Astrocyte (in vitro differentiated cells and primary cell): ENCODE measurements at regions not wholly inside any gene's neighbourhood (a gene's known extent, or its start where the extent isn't known, plus 50 kb on each side); places are given as distances from the start of the nearest gene placed in this dataset.

Source experiments
- DNase-seq: peaks from one replicate; pipeline ENCODE4 v3.0.0-alpha.2; 2010; ENCODE audit warnings: low read depth
- FAIRE-seq: peaks from 2 replicates; lab custom pipeline; 2011; peaks lifted over from hg19 to GRCh38; lab: Jason Lieb, UNC
- H2AFZ ChIP-seq: 2 replicates; pipeline ENCODE4 v1.6.0; 2012; ENCODE audit warnings: low read depth, low read length, inconsistent platforms
- H3K27ac ChIP-seq: 2 replicates; pipeline ENCODE4 v1.5.1; 2011; ENCODE audit warnings: low read depth, low read length, inconsistent platforms
- H3K27me3 ChIP-seq: 2 replicates; pipeline ENCODE4 v1.6.0; 2011; ENCODE audit warnings: low read length, inconsistent platforms; ENCODE audit not compliant: insufficient read depth
- H3K36me3 ChIP-seq: 2 replicates; pipeline ENCODE4 v1.5.1; 2011; ENCODE audit warnings: low read length, inconsistent platforms; ENCODE audit not compliant: insufficient read depth
- H3K4me1 ChIP-seq: 2 replicates; pipeline ENCODE4 v1.5.1; 2011; ENCODE audit warnings: low read length, inconsistent platforms; ENCODE audit not compliant: insufficient read depth
- H3K4me2 ChIP-seq: 2 replicates; pipeline ENCODE4 v1.6.0; 2012; ENCODE audit warnings: low read length, inconsistent platforms
- H3K4me3 ChIP-seq: 2 replicates; pipeline ENCODE4 v1.5.1; 2011; ENCODE audit warnings: low read depth, mild to moderate bottlenecking, low read length, inconsistent platforms; ENCODE audit not compliant: insufficient read depth
- H3K79me2 ChIP-seq: 2 replicates; pipeline ENCODE4 v1.6.0; 2012; ENCODE audit warnings: mild to moderate bottlenecking, low read length, inconsistent platforms; ENCODE audit not compliant: insufficient read depth
- H3K9ac ChIP-seq: 2 replicates; pipeline ENCODE4 v1.6.0; 2012; ENCODE audit warnings: mild to moderate bottlenecking, low read length, inconsistent platforms
- H3K9me3 ChIP-seq: 2 replicates; pipeline ENCODE4 v1.5.1; 2012; ENCODE audit warnings: low read depth, mild to moderate bottlenecking, low read length, inconsistent platforms; ENCODE audit not compliant: insufficient read depth
- H4K20me1 ChIP-seq: 2 replicates; pipeline ENCODE4 v1.6.0; 2012; ENCODE audit warnings: low read length, inconsistent platforms; ENCODE audit not compliant: insufficient read depth
- H3K27ac Mint-ChIP-seq: one replicate; pipeline ENCODE4 v1.8.0; 2021; ENCODE audit warnings: mild to moderate bottlenecking, mixed read lengths; ENCODE audit not compliant: unreplicated experiment
- H3K27me3 Mint-ChIP-seq: one replicate; pipeline ENCODE4 v1.8.0; 2021; ENCODE audit warnings: low read depth, mixed read lengths; ENCODE audit not compliant: unreplicated experiment
- H3K36me3 Mint-ChIP-seq: one replicate; pipeline ENCODE4 v1.8.0; 2021; ENCODE audit warnings: low read depth, mixed read lengths; ENCODE audit not compliant: unreplicated experiment
- H3K4me1 Mint-ChIP-seq: one replicate; pipeline ENCODE4 v1.8.0; 2021; ENCODE audit warnings: low read depth, mixed read lengths; ENCODE audit not compliant: unreplicated experiment
- H3K4me3 Mint-ChIP-seq: one replicate; pipeline ENCODE4 v1.8.0; 2021; ENCODE audit warnings: mild to moderate bottlenecking, moderate library complexity, mixed read lengths; ENCODE audit not compliant: unreplicated experiment
- H3K9me3 Mint-ChIP-seq: one replicate; pipeline ENCODE4 v1.8.0; 2021; ENCODE audit warnings: mild to moderate bottlenecking, mixed read lengths; ENCODE audit not compliant: unreplicated experiment
- EZH2 ChIP-seq: IDR thresholded peaks from 2 replicates; pipeline ENCODE4 v1.6.1; 2012; ENCODE audit warnings: mild to moderate bottlenecking, low read length, inconsistent platforms; ENCODE audit not compliant: insufficient read depth
- TF ChIP-seq, protein P1 (sequence below): IDR thresholded peaks from 2 replicates; pipeline ENCODE4 v1.5.1; 2011; ENCODE audit warnings: low read depth, mild to moderate bottlenecking, inconsistent platforms, low read length, moderate library complexity; ENCODE audit not compliant: insufficient read depth

DNA sequence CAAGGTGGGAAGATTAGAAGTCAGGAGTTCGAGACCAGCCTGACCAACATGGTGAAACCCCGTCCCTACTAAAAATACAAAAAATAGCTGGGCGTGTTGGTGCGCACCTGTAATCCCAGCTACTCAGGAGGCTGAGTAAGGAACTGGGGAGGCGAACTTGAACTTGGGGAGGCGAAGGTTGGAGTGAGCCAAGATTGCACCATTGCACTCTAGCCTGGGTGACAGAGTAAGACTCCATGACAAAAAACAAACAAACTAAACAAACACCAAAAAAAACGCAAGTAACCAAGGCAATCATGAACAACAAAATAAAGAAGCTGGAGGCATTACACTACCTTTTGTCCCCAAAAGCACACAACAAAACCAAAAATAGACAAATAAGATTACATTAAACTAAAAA is 547.3 kb upstream of the GBE1 start:
- H3K4me3 ChIP-seq = no peak overlapping the region
- H3K27me3 Mint-ChIP-seq = no peaks in the 10 kb centered on the region
- no peaks in the 10 kb centered on the region for H3K4me1 ChIP-seq
- H2AFZ ChIP-seq = no peak overlapping the region
- H4K20me1 ChIP-seq = no peaks in the 10 kb centered on the region
- no peaks in the 10 kb centered on the region for H3K4me1 Mint-ChIP-seq
- no peak overlapping the region for H3K27ac ChIP-seq
- FAIRE-seq (no peak), DNase-seq (no peak)
- no peaks in the 10 kb centered on the region for H3K9me3 ChIP-seq
- H3K27ac Mint-ChIP-seq = no peak overlapping the region
- H3K9me3 Mint-ChIP-seq = peaks cover 3% of the 10 kb centered on the region
- H3K36me3 Mint-ChIP-seq = no peaks in the 10 kb centered on the region
- no peaks in the 10 kb centered on the region for H3K79me2 ChIP-seq
- no peaks in the 10 kb centered on the region for H3K36me3 ChIP-seq
- H3K9ac ChIP-seq = no peak overlapping the region
- H3K4me3 Mint-ChIP-seq = no peak overlapping the region
- no peak overlapping the region for H3K4me2 ChIP-seq
- H3K27me3 ChIP-seq = no peaks in the 10 kb centered on the region
- TF ChIP-seq EZH2 = no peak
- TF ChIP-seq, protein P1, sequence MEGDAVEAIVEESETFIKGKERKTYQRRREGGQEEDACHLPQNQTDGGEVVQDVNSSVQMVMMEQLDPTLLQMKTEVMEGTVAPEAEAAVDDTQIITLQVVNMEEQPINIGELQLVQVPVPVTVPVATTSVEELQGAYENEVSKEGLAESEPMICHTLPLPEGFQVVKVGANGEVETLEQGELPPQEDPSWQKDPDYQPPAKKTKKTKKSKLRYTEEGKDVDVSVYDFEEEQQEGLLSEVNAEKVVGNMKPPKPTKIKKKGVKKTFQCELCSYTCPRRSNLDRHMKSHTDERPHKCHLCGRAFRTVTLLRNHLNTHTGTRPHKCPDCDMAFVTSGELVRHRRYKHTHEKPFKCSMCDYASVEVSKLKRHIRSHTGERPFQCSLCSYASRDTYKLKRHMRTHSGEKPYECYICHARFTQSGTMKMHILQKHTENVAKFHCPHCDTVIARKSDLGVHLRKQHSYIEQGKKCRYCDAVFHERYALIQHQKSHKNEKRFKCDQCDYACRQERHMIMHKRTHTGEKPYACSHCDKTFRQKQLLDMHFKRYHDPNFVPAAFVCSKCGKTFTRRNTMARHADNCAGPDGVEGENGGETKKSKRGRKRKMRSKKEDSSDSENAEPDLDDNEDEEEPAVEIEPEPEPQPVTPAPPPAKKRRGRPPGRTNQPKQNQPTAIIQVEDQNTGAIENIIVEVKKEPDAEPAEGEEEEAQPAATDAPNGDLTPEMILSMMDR = no peak

DNA sequence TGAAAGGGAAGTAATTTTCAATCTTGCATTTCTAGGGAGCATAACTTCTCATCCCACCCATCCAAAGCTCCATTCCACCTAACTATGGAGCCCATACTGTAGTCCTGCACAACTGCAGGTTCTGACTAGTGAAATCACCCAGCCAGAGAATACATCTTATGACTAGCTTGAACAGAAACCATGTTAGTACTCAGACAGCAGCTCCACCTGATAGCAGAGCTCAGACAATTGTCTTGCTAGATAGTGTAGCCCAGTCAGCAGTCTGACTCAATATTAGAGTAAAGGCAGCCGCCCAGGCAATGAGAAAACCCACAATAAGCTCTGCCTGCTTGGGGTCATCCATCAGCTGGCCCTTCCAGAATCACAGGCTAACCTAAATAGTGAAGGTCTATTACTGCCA is 544.7 kb upstream of the GBE1 start:
- Mint-ChIP-seq H3K9me3 (peaks cover 3% of the 10 kb centered on the region), H3K36me3 (no peaks in the 10 kb centered on the region), H3K4me3 (no peak overlapping the region), H3K27me3 (no peaks in the 10 kb centered on the region), H3K4me1 (no peaks in the 10 kb centered on the region), H3K27ac (no peak overlapping the region)
- DNase-seq (no peak), FAIRE-seq (no peak)
- no peaks in the 10 kb centered on the region for H3K4me1 ChIP-seq
- no peak overlapping the region for H3K4me3 ChIP-seq
- no peak overlapping the region for H3K27ac ChIP-seq
- H3K9ac ChIP-seq = no peak overlapping the region
- no peak overlapping the region for H3K4me2 ChIP-seq
- H2AFZ ChIP-seq = no peak overlapping the region
- no peaks in the 10 kb centered on the region for H3K79me2 ChIP-seq
- no peaks in the 10 kb centered on the region for H4K20me1 ChIP-seq
- TF ChIP-seq, protein P1 = no peak
- no peak for TF ChIP-seq EZH2
- H3K27me3 ChIP-seq = no peaks in the 10 kb centered on the region
- H3K36me3 ChIP-seq = no peaks in the 10 kb centered on the region
- no peaks in the 10 kb centered on the region for H3K9me3 ChIP-seq

DNA sequence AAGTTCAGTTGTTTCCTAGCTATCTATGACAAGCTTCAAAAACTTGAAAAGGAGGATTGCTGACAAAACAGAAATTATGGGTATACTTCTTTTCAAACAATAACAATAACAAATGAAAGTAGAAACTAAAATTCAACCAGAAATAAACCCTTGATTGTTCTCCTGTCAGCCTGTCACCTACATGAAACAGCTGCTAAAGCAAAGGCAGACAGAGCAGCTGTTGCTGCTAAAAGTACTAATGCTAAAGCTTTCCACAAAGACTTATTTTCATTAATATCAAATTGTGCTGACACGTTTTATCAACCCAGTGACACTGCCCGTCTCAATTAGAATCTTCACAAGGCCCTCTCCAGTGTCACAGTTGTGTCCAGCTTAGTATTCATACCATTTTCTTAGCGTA is 533.2 kb upstream of the GBE1 start:
- no peaks in the 10 kb centered on the region for H3K4me1 ChIP-seq
- H3K4me3 ChIP-seq = no peak overlapping the region
- H3K36me3 ChIP-seq = no peaks in the 10 kb centered on the region
- H3K27ac ChIP-seq = no peak overlapping the region
- no peaks in the 10 kb centered on the region for H3K27me3 ChIP-seq
- no peak for DNase-seq
- no peaks in the 10 kb centered on the region for H3K9me3 Mint-ChIP-seq
- H3K9ac ChIP-seq = no peak overlapping the region
- H3K79me2 ChIP-seq = no peaks in the 10 kb centered on the region
- H3K36me3 Mint-ChIP-seq = no peaks in the 10 kb centered on the region
- no peak overlapping the region for H3K4me3 Mint-ChIP-seq
- TF ChIP-seq EZH2 = no peak
- TF ChIP-seq, protein P1 = no peak
- no peaks in the 10 kb centered on the region for H4K20me1 ChIP-seq
- H2AFZ ChIP-seq = no peak overlapping the region
- H3K27ac Mint-ChIP-seq = no peak overlapping the region
- no peak for FAIRE-seq
- H3K27me3 Mint-ChIP-seq = no peaks in the 10 kb centered on the region
- H3K4me1 Mint-ChIP-seq = peaks cover 1% of the 10 kb centered on the region
- H3K9me3 ChIP-seq = no peaks in the 10 kb centered on the region
- H3K4me2 ChIP-seq = no peak overlapping the region
